Astrocyte (in vitro differentiated cells and primary cell): ENCODE measurements at regions not wholly inside any gene's neighbourhood (a gene's known extent, or its start where the extent isn't known, plus 50 kb on each side); places are given as distances from the start of the nearest gene placed in this dataset.

ENCODE experiments used
- DNase-seq: peaks from one replicate; pipeline ENCODE4 v3.0.0-alpha.2; 2010; ENCODE audit warnings: low read depth
- FAIRE-seq: peaks from 2 replicates; lab custom pipeline; 2011; peaks lifted over from hg19 to GRCh38; lab: Jason Lieb, UNC
- H2AFZ ChIP-seq: 2 replicates; pipeline ENCODE4 v1.6.0; 2012; ENCODE audit warnings: low read depth, low read length, inconsistent platforms
- H3K27ac ChIP-seq: 2 replicates; pipeline ENCODE4 v1.5.1; 2011; ENCODE audit warnings: low read depth, low read length, inconsistent platforms
- H3K27me3 ChIP-seq: 2 replicates; pipeline ENCODE4 v1.6.0; 2011; ENCODE audit warnings: low read length, inconsistent platforms; ENCODE audit not compliant: insufficient read depth
- H3K36me3 ChIP-seq: 2 replicates; pipeline ENCODE4 v1.5.1; 2011; ENCODE audit warnings: low read length, inconsistent platforms; ENCODE audit not compliant: insufficient read depth
- H3K4me1 ChIP-seq: 2 replicates; pipeline ENCODE4 v1.5.1; 2011; ENCODE audit warnings: low read length, inconsistent platforms; ENCODE audit not compliant: insufficient read depth
- H3K4me2 ChIP-seq: 2 replicates; pipeline ENCODE4 v1.6.0; 2012; ENCODE audit warnings: low read length, inconsistent platforms
- H3K4me3 ChIP-seq: 2 replicates; pipeline ENCODE4 v1.5.1; 2011; ENCODE audit warnings: low read depth, mild to moderate bottlenecking, low read length, inconsistent platforms; ENCODE audit not compliant: insufficient read depth
- H3K79me2 ChIP-seq: 2 replicates; pipeline ENCODE4 v1.6.0; 2012; ENCODE audit warnings: mild to moderate bottlenecking, low read length, inconsistent platforms; ENCODE audit not compliant: insufficient read depth
- H3K9ac ChIP-seq: 2 replicates; pipeline ENCODE4 v1.6.0; 2012; ENCODE audit warnings: mild to moderate bottlenecking, low read length, inconsistent platforms
- H3K9me3 ChIP-seq: 2 replicates; pipeline ENCODE4 v1.5.1; 2012; ENCODE audit warnings: low read depth, mild to moderate bottlenecking, low read length, inconsistent platforms; ENCODE audit not compliant: insufficient read depth
- H4K20me1 ChIP-seq: 2 replicates; pipeline ENCODE4 v1.6.0; 2012; ENCODE audit warnings: low read length, inconsistent platforms; ENCODE audit not compliant: insufficient read depth
- H3K27ac Mint-ChIP-seq: one replicate; pipeline ENCODE4 v1.8.0; 2021; ENCODE audit warnings: mild to moderate bottlenecking, mixed read lengths; ENCODE audit not compliant: unreplicated experiment
- H3K27me3 Mint-ChIP-seq: one replicate; pipeline ENCODE4 v1.8.0; 2021; ENCODE audit warnings: low read depth, mixed read lengths; ENCODE audit not compliant: unreplicated experiment
- H3K36me3 Mint-ChIP-seq: one replicate; pipeline ENCODE4 v1.8.0; 2021; ENCODE audit warnings: low read depth, mixed read lengths; ENCODE audit not compliant: unreplicated experiment
- H3K4me1 Mint-ChIP-seq: one replicate; pipeline ENCODE4 v1.8.0; 2021; ENCODE audit warnings: low read depth, mixed read lengths; ENCODE audit not compliant: unreplicated experiment
- H3K4me3 Mint-ChIP-seq: one replicate; pipeline ENCODE4 v1.8.0; 2021; ENCODE audit warnings: mild to moderate bottlenecking, moderate library complexity, mixed read lengths; ENCODE audit not compliant: unreplicated experiment
- H3K9me3 Mint-ChIP-seq: one replicate; pipeline ENCODE4 v1.8.0; 2021; ENCODE audit warnings: mild to moderate bottlenecking, mixed read lengths; ENCODE audit not compliant: unreplicated experiment
- EZH2 ChIP-seq: IDR thresholded peaks from 2 replicates; pipeline ENCODE4 v1.6.1; 2012; ENCODE audit warnings: mild to moderate bottlenecking, low read length, inconsistent platforms; ENCODE audit not compliant: insufficient read depth
- TF ChIP-seq, protein P1 (sequence below): IDR thresholded peaks from 2 replicates; pipeline ENCODE4 v1.5.1; 2011; ENCODE audit warnings: low read depth, mild to moderate bottlenecking, inconsistent platforms, low read length, moderate library complexity; ENCODE audit not compliant: insufficient read depth

DNA sequence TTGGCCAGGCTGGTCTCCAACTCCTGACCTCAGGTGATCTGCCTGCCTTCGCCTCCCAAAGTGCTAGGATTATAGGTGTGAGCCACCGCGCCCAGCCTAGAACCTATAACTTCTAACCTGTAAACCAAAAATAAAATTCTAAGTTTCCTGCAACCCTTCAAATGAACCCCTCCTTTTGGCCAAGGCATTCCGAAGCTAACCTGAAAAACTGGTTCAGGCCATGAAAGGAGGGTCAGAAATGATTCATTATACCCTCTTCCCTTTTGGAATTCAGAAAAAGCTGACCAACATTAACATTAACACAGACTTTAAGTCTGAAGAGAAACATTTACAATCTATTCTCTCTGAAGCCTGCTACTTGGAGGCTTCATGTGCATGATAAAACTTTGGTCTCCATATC lies 165.1 kb downstream of the TINAG start:
- DNase-seq = no peak
- H3K4me2 ChIP-seq = no peak overlapping the region
- no peaks in the 10 kb centered on the region for H3K36me3 ChIP-seq
- no peak overlapping the region for H3K27ac Mint-ChIP-seq
- no peaks in the 10 kb centered on the region for H3K9me3 Mint-ChIP-seq
- no peaks in the 10 kb centered on the region for H3K79me2 ChIP-seq
- H3K9me3 ChIP-seq = no peaks in the 10 kb centered on the region
- no peaks in the 10 kb centered on the region for H3K36me3 Mint-ChIP-seq
- no peak overlapping the region for H3K4me3 Mint-ChIP-seq
- H3K4me3 ChIP-seq = no peak overlapping the region
- no peaks in the 10 kb centered on the region for H4K20me1 ChIP-seq
- TF ChIP-seq, protein P1, sequence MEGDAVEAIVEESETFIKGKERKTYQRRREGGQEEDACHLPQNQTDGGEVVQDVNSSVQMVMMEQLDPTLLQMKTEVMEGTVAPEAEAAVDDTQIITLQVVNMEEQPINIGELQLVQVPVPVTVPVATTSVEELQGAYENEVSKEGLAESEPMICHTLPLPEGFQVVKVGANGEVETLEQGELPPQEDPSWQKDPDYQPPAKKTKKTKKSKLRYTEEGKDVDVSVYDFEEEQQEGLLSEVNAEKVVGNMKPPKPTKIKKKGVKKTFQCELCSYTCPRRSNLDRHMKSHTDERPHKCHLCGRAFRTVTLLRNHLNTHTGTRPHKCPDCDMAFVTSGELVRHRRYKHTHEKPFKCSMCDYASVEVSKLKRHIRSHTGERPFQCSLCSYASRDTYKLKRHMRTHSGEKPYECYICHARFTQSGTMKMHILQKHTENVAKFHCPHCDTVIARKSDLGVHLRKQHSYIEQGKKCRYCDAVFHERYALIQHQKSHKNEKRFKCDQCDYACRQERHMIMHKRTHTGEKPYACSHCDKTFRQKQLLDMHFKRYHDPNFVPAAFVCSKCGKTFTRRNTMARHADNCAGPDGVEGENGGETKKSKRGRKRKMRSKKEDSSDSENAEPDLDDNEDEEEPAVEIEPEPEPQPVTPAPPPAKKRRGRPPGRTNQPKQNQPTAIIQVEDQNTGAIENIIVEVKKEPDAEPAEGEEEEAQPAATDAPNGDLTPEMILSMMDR = no peak
- no peak for TF ChIP-seq EZH2
- no peak for FAIRE-seq
- no peaks in the 10 kb centered on the region for H3K4me1 Mint-ChIP-seq
- H3K9ac ChIP-seq = no peak overlapping the region
- H3K27me3 Mint-ChIP-seq = no peaks in the 10 kb centered on the region
- H3K27me3 ChIP-seq = no peaks in the 10 kb centered on the region
- H3K27ac ChIP-seq = no peak overlapping the region
- H2AFZ ChIP-seq = no peak overlapping the region
- H3K4me1 ChIP-seq = no peaks in the 10 kb centered on the region

DNA sequence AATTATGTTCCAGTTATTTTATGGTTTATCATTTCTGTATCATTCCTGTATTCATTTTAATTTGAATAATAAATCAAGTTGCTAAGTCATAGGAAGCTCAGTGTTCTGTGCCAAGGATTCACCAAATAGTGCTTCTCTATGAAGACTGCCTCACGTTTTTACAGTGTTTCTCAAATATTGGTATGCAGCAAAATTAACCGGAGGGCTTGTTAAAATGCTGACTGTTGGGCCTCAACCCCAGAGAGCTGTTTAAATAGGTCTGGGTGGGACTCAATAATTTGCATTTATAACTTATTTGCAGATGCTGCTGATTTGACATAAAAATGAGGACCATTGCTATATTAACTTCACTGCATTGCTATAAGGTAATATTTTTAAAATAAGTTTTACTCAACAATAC lies 166.7 kb downstream of the TINAG start:
- H3K9ac ChIP-seq = no peak overlapping the region
- no peaks in the 10 kb centered on the region for H3K36me3 ChIP-seq
- no peak overlapping the region for H3K27ac ChIP-seq
- no peaks in the 10 kb centered on the region for H3K27me3 ChIP-seq
- TF ChIP-seq, protein P1 = no peak
- no peak for TF ChIP-seq EZH2
- H3K4me3 ChIP-seq = no peak overlapping the region
- Mint-ChIP-seq H3K4me1 (no peaks in the 10 kb centered on the region), H3K27ac (no peak overlapping the region), H3K9me3 (no peaks in the 10 kb centered on the region), H3K4me3 (no peak overlapping the region), H3K36me3 (no peaks in the 10 kb centered on the region), H3K27me3 (no peaks in the 10 kb centered on the region)
- H3K79me2 ChIP-seq = no peaks in the 10 kb centered on the region
- H3K4me1 ChIP-seq = no peaks in the 10 kb centered on the region
- H2AFZ ChIP-seq = no peak overlapping the region
- no peak for FAIRE-seq
- H3K9me3 ChIP-seq = no peaks in the 10 kb centered on the region
- H4K20me1 ChIP-seq = no peaks in the 10 kb centered on the region
- DNase-seq = no peak
- no peak overlapping the region for H3K4me2 ChIP-seq

DNA sequence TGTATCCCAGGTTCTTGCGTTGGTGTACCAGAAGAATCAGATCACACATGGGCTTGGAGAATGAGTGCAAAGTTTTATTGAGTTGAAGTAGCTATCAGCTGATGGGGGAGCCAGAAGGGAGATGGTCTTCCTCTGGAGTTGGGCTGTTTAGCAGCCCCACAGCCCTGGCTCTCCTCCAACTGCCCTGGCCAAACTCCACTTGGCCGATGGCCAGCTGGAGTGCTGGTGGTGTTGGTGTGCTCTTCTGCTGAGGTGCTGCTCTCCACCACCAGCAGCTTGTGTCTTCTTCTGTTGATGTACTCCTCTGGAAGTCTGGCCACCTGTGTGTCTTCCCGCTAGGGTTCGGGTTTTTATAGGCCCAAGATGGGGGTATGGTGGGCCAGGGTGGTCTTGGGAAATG lies 172.8 kb downstream of the TINAG start:
- TF ChIP-seq, protein P1 = no peak
- no peak for TF ChIP-seq EZH2
- DNase-seq (no peak), FAIRE-seq (no peak)
- H3K4me1 Mint-ChIP-seq = no peaks in the 10 kb centered on the region
- no peaks in the 10 kb centered on the region for H3K27me3 Mint-ChIP-seq
- Histone ChIP-seq H3K4me3 (no peak overlapping the region), H3K4me2 (no peak overlapping the region), H3K79me2 (no peaks in the 10 kb centered on the region), H3K36me3 (no peaks in the 10 kb centered on the region), H3K9me3 (no peaks in the 10 kb centered on the region), H4K20me1 (no peaks in the 10 kb centered on the region), H3K4me1 (no peaks in the 10 kb centered on the region), H3K27ac (no peak overlapping the region), H2AFZ (no peak overlapping the region), H3K27me3 (no peaks in the 10 kb centered on the region), H3K9ac (no peak overlapping the region)
- no peak overlapping the region for H3K27ac Mint-ChIP-seq
- H3K9me3 Mint-ChIP-seq = no peaks in the 10 kb centered on the region
- no peak overlapping the region for H3K4me3 Mint-ChIP-seq
- H3K36me3 Mint-ChIP-seq = no peaks in the 10 kb centered on the region
